ENCODE measurements at regions not wholly inside any gene's neighbourhood (a gene's known extent, or its start where the extent isn't known, plus 50 kb on each side); places are given as distances from the start of the nearest gene placed in this dataset.
A peak's percentile ranks its signal among the peaks of the same experiment; 100 is the strongest.

DNA sequence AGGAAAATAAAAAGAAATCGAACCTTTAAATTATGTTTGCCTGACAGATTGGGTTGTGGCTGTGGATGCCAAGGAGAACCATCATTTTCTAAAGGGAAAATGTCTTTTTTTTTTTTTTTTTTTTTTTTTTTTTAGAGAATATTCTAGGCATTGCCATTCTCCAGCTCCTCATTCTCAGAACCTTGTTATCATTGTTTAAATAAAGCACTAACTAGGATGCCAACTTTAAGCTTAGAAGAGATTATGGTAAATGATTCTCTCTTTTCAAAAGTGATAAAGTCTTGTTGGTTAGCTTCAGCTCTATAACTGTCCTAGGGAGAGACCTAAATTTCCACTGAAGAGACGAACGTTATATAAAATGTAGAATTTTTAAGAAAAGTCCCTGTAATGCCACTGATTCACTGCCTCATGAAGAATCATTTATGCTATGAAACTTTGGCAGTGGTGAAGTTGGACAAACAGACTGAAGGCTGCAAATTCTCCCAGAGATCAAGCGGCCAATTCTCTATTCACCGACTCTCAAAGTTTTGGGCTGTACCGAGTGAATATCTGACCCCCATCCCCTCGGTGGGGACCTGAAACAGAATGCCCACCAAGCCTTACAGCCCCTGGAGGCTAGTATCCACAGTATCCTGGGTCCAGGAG is 207.9 kb upstream of the PITRM1 start:
- intact Hi-C loops (cut with micrococcal nuclease): no loop called here
- DNase-seq (ENCODE audit: low read depth, low spot score) (no peak), FAIRE-seq (peak; percentile 63)
- Histone ChIP-seq H3K9ac (replicated peaks; ENCODE audit: extremely low read depth, insufficient read depth, low read length) (no peak overlapping the region), H3K79me2 (ENCODE audit: control insufficient read depth, insufficient read depth, low read length) (no peaks in the 10 kb centered on the region), H2AFZ (ENCODE audit: low read depth, low read length) (no peak overlapping the region), H3K9me1 (replicated peaks; ENCODE audit: control insufficient read depth, extremely low read depth, insufficient read depth, low read length) (no peaks in the 10 kb centered on the region), H4K20me1 (replicated peaks; ENCODE audit: control insufficient read depth, extremely low read depth, insufficient read depth, low read length) (no peaks in the 10 kb centered on the region), H3K4me2 (ENCODE audit: insufficient read depth, low read length) (no peak overlapping the region), H3K9me3 (replicated peaks; ENCODE audit: control insufficient read depth, insufficient read depth, low read length) (no peaks in the 10 kb centered on the region), H3K27ac (ENCODE audit: insufficient read depth, low read depth, low read length) (no peak overlapping the region), H3K27me3 (ENCODE audit: control insufficient read depth in 2 of 2, insufficient read depth in 2 of 2, low read length in 2 of 2) (no peaks in the 10 kb centered on the region), H3K4me1 (ENCODE audit: control insufficient read depth, extremely low read depth, insufficient read depth, low read length) (no peaks in the 10 kb centered on the region), H3K4me3 (replicated peaks in 1 of 3; ENCODE audit: insufficient read depth in 1 of 3, low read depth in 1 of 3, low read length in 3 of 3) (no peak overlapping the region), H3K36me3 (ENCODE audit: control insufficient read depth in 2 of 2, extremely low read depth in 1 of 2, insufficient read depth in 2 of 2, low read length in 2 of 2) (no peaks in the 10 kb centered on the region)
- TF ChIP-seq POLR2AphosphoS5 (IDR thresholded peaks at IDR 0.05; ENCODE audit: insufficient read depth, low read depth, low read length) (no peak), POLR2A (IDR thresholded peaks at IDR 0.05; ENCODE audit: low read depth, low read length) (no peak), GATA2 (IDR thresholded peaks at IDR 0.05; ENCODE audit: insufficient read depth, insufficient read length, low read depth, low read length) (no peak), MYC (IDR thresholded peaks at IDR 0.05; ENCODE audit: low read depth, low read length) (no peak), EZH2 (IDR thresholded peaks at IDR 0.05; ENCODE audit: borderline replicate concordance, low read depth, low read length, severe bottlenecking) (no peak), JUN (IDR thresholded peaks at IDR 0.05; ENCODE audit: borderline replicate concordance, insufficient read depth, insufficient read length, low read depth) (no peak), FOS (IDR thresholded peaks at IDR 0.05; ENCODE audit: borderline replicate concordance, insufficient read depth, low read length) (no peak)
- TF ChIP-seq, protein P1, sequence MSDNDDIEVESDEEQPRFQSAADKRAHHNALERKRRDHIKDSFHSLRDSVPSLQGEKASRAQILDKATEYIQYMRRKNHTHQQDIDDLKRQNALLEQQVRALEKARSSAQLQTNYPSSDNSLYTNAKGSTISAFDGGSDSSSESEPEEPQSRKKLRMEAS (IDR thresholded peaks at IDR 0.05; ENCODE audit: insufficient read depth, insufficient read length): no peak
- TF ChIP-seq, protein P2, sequence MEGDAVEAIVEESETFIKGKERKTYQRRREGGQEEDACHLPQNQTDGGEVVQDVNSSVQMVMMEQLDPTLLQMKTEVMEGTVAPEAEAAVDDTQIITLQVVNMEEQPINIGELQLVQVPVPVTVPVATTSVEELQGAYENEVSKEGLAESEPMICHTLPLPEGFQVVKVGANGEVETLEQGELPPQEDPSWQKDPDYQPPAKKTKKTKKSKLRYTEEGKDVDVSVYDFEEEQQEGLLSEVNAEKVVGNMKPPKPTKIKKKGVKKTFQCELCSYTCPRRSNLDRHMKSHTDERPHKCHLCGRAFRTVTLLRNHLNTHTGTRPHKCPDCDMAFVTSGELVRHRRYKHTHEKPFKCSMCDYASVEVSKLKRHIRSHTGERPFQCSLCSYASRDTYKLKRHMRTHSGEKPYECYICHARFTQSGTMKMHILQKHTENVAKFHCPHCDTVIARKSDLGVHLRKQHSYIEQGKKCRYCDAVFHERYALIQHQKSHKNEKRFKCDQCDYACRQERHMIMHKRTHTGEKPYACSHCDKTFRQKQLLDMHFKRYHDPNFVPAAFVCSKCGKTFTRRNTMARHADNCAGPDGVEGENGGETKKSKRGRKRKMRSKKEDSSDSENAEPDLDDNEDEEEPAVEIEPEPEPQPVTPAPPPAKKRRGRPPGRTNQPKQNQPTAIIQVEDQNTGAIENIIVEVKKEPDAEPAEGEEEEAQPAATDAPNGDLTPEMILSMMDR (IDR thresholded peaks at IDR 0.05; ENCODE audit: extremely low read depth in 1 of 2, insufficient read depth in 1 of 2, low read depth in 1 of 2, low read length in 2 of 2): no peak
- CTCF ChIA-PET: interaction anchor here (0.7 kb wide), 1 partner anchor 722 kb away, joined by 3 read pairs; no protein-coding TSS in a partner anchor
- POLR2A ChIA-PET: no interaction called here
- dilution Hi-C loops (cut with MboI; ENCODE audit: extremely low pct_ligation_motif_present, low sequenced_read_pairs): no loop called here
- BruUV-seq (replicated peaks): no TSS peak
